HEK293 (cell line): ENCODE measurements at regions not wholly inside any gene's neighbourhood (a gene's known extent, or its start where the extent isn't known, plus 50 kb on each side); places are given as distances from the start of the nearest gene placed in this dataset.

Source experiments
- CTCF ChIA-PET: fragments of 350-600 bp; formaldehyde crosslinking; extraction: SDS; loops from one replicate; lab custom pipeline; 2021; ENCODE audit warnings: antibody characterized with exemption; lab: Yijun Ruan, JAX
- POLR2A ChIA-PET: fragments of 300-600 bp; formaldehyde crosslinking; extraction: SDS; loops from one replicate; lab custom pipeline; 2020; ENCODE audit warnings: antibody characterized with exemption, inconsistent platforms; lab: Yijun Ruan, JAX
- H3K27ac ChIP-seq: fragments of 200-500 bp; sonication (Bioruptor generic); 2 replicates; pipeline ENCODE4 v1.5.1; 2014; ENCODE audit warnings: low read depth, low read length, control low read depth, inconsistent platforms; ENCODE audit errors: extremely low read depth
- H3K36me3 ChIP-seq, 2 experiments: fragments of 200-500 bp in 1 of 2; sonication (Bioruptor generic) in 1 of 2; 1 replicate in 1 of 2; 2 replicates in 1 of 2; pipeline ENCODE4 v1.5.1; 2014 to 2017; ENCODE audit warnings: inconsistent platforms in 2 of 2, low read length in 2 of 2; ENCODE audit not compliant: control insufficient read depth in 2 of 2, insufficient read depth in 1 of 2
- H3K4me1 ChIP-seq: fragments of 200-500 bp; sonication (Bioruptor generic); 2 replicates; pipeline ENCODE4 v1.5.1; 2014; ENCODE audit warnings: mild to moderate bottlenecking, low read length, inconsistent platforms; ENCODE audit not compliant: control insufficient read depth, insufficient read depth
- H3K4me3 ChIP-seq: 2 replicates; pipeline ENCODE4 v1.5.1; 2011; ENCODE audit warnings: low read depth, mild to moderate bottlenecking, control low read depth, low read length, moderate library complexity
- H3K9me3 ChIP-seq: fragments of 200-500 bp; sonication (Bioruptor generic); 2 replicates; pipeline ENCODE4 v1.5.1; 2014; ENCODE audit warnings: low read depth, low read length, inconsistent platforms; ENCODE audit not compliant: control insufficient read depth, insufficient read depth
- EGR2 ChIP-seq: fragments of 450-650 bp; formaldehyde crosslinking; IDR thresholded peaks from 2 replicates; pipeline ENCODE4 v1.5.1; 2016; ENCODE audit warnings: low read depth, missing biosample characterization, missing genetic modification characterization
- RBAK ChIP-seq: fragments of 450-650 bp; formaldehyde crosslinking; IDR thresholded peaks from 2 replicates; pipeline ENCODE4 v1.5.1; 2016; ENCODE audit warnings: missing biosample characterization, missing genetic modification characterization
- REPIN1 ChIP-seq: fragments of 450-650 bp; formaldehyde crosslinking; IDR thresholded peaks from 2 replicates; pipeline ENCODE4 v1.5.1; 2017; ENCODE audit warnings: missing biosample characterization, missing genetic modification characterization, low read depth
- SALL2 ChIP-seq: fragments of 450-650 bp; formaldehyde crosslinking; IDR thresholded peaks from 2 replicates; pipeline ENCODE4 v1.5.0; 2017; ENCODE audit warnings: missing biosample characterization, mild to moderate bottlenecking, missing genetic modification characterization, borderline replicate concordance
- ZBTB20 ChIP-seq: fragments of 450-650 bp; formaldehyde crosslinking; IDR thresholded peaks from 2 replicates; pipeline ENCODE4 v1.5.1; 2016; ENCODE audit warnings: missing biosample characterization, missing genetic modification characterization
- ZNF112 ChIP-seq: fragments of 450-650 bp; formaldehyde crosslinking; IDR thresholded peaks from 2 replicates; pipeline ENCODE4 v1.5.0; 2017; ENCODE audit warnings: missing biosample characterization, missing genetic modification characterization
- ZNF132 ChIP-seq: fragments of 450-650 bp; formaldehyde crosslinking; IDR thresholded peaks from 2 replicates; pipeline ENCODE4 v1.5.1; 2017; ENCODE audit warnings: missing biosample characterization, missing genetic modification characterization, borderline replicate concordance
- ZNF155 ChIP-seq: fragments of 450-650 bp; formaldehyde crosslinking; IDR thresholded peaks from 2 replicates; pipeline ENCODE4 v1.5.1; 2016; ENCODE audit warnings: missing biosample characterization, missing genetic modification characterization
- ZNF157 ChIP-seq: fragments of 450-650 bp; formaldehyde crosslinking; IDR thresholded peaks from 2 replicates; pipeline ENCODE4 v1.5.1; 2016; ENCODE audit warnings: missing biosample characterization, missing genetic modification characterization
- ZNF169 ChIP-seq: fragments of 450-650 bp; formaldehyde crosslinking; IDR thresholded peaks from 2 replicates; pipeline ENCODE4 v1.5.1; 2016; ENCODE audit warnings: missing biosample characterization, missing genetic modification characterization
- ZNF214 ChIP-seq: fragments of 450-650 bp; formaldehyde crosslinking; IDR thresholded peaks from 2 replicates; pipeline ENCODE4 v1.5.1; 2017; ENCODE audit warnings: missing biosample characterization, mild to moderate bottlenecking, missing genetic modification characterization, borderline replicate concordance
- ZNF239 ChIP-seq: fragments of 450-650 bp; formaldehyde crosslinking; IDR thresholded peaks from 2 replicates; pipeline ENCODE4 v1.5.1; 2016; ENCODE audit warnings: missing biosample characterization, missing genetic modification characterization
- ZNF24 ChIP-seq: fragments of 450-650 bp; formaldehyde crosslinking; IDR thresholded peaks from 2 replicates; pipeline ENCODE4 v1.5.1; 2016; ENCODE audit warnings: missing biosample characterization, missing genetic modification characterization
- ZNF335 ChIP-seq: fragments of 450-650 bp; formaldehyde crosslinking; conservative IDR thresholded peaks from 2 replicates; pipeline ENCODE4 v1.5.1; 2016; ENCODE audit warnings: missing biosample characterization, missing genetic modification characterization
- ZNF433 ChIP-seq: fragments of 450-650 bp; formaldehyde crosslinking; IDR thresholded peaks from 2 replicates; pipeline ENCODE4 v1.5.1; 2016; ENCODE audit warnings: missing biosample characterization, missing genetic modification characterization, low read depth
- ZNF560 ChIP-seq: fragments of 450-650 bp; formaldehyde crosslinking; IDR thresholded peaks from 2 replicates; pipeline ENCODE4 v1.5.1; 2017; ENCODE audit warnings: missing biosample characterization, missing genetic modification characterization, borderline replicate concordance
- ZNF561 ChIP-seq: fragments of 450-650 bp; IDR thresholded peaks from 2 replicates; pipeline ENCODE4 v1.5.1; 2018; ENCODE audit warnings: missing biosample characterization, missing genetic modification characterization, borderline replicate concordance
- ZNF623 ChIP-seq: fragments of 450-650 bp; formaldehyde crosslinking; IDR thresholded peaks from 2 replicates; pipeline ENCODE4 v1.5.1; 2016; ENCODE audit warnings: missing biosample characterization, missing genetic modification characterization
- ZNF626 ChIP-seq: fragments of 450-650 bp; sonication (Bioruptor Pico); formaldehyde crosslinking; IDR thresholded peaks from 2 replicates; pipeline ENCODE4 v1.5.1; 2018; ENCODE audit warnings: missing biosample characterization, missing genetic modification characterization, inconsistent platforms
- ZNF747 ChIP-seq: fragments of 450-650 bp; formaldehyde crosslinking; IDR thresholded peaks from 2 replicates; pipeline ENCODE4 v1.5.1; 2016; ENCODE audit warnings: missing biosample characterization, missing genetic modification characterization
- ZNF837 ChIP-seq: fragments of 450-650 bp; formaldehyde crosslinking; IDR thresholded peaks from 2 replicates; pipeline ENCODE4 v1.5.1; 2016; ENCODE audit warnings: missing biosample characterization, missing genetic modification characterization
- TF ChIP-seq, protein P1 (sequence below): fragments of 450-650 bp; formaldehyde crosslinking; conservative IDR thresholded peaks from 2 replicates; pipeline ENCODE4 v1.5.1; 2016; ENCODE audit warnings: low read depth, missing biosample characterization, missing genetic modification characterization
- TF ChIP-seq, protein P2 (sequence below): fragments of 450-650 bp; formaldehyde crosslinking; IDR thresholded peaks from 2 replicates; pipeline ENCODE4 v1.5.1; 2016; ENCODE audit warnings: missing biosample characterization, missing genetic modification characterization, low read depth
- TF ChIP-seq, protein P3 (sequence below): fragments of 450-650 bp; formaldehyde crosslinking; IDR thresholded peaks from 2 replicates; pipeline ENCODE4 v1.5.1; 2016; ENCODE audit warnings: missing biosample characterization, missing genetic modification characterization

GRCh38 chr12:25699454-25699853 lies 146.4 kb upstream of the LMNTD1 start:
- ChIA-PET POLR2A (no interaction called here), CTCF (no interaction called here)
- Histone ChIP-seq H3K36me3 (no peaks in the 10 kb centered on the region), H3K9me3 (no peaks in the 10 kb centered on the region), H3K4me1 (no peaks in the 10 kb centered on the region), H3K4me3 (no peak overlapping the region), H3K27ac (no peak overlapping the region)
- no peak for TF ChIP-seq ZNF560 (tag by site-specific recombination)
- TF ChIP-seq, protein P1, sequence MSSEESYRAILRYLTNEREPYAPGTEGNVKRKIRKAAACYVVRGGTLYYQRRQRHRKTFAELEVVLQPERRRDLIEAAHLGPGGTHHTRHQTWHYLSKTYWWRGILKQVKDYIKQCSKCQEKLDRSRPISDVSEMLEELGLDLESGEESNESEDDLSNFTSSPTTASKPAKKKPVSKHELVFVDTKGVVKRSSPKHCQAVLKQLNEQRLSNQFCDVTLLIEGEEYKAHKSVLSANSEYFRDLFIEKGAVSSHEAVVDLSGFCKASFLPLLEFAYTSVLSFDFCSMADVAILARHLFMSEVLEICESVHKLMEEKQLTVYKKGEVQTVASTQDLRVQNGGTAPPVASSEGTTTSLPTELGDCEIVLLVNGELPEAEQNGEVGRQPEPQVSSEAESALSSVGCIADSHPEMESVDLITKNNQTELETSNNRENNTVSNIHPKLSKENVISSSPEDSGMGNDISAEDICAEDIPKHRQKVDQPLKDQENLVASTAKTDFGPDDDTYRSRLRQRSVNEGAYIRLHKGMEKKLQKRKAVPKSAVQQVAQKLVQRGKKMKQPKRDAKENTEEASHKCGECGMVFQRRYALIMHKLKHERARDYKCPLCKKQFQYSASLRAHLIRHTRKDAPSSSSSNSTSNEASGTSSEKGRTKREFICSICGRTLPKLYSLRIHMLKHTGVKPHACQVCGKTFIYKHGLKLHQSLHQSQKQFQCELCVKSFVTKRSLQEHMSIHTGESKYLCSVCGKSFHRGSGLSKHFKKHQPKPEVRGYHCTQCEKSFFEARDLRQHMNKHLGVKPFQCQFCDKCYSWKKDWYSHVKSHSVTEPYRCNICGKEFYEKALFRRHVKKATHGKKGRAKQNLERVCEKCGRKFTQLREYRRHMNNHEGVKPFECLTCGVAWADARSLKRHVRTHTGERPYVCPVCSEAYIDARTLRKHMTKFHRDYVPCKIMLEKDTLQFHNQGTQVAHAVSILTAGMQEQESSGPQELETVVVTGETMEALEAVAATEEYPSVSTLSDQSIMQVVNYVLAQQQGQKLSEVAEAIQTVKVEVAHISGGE (tag by site-specific recombination): no peak
- TF ChIP-seq ZNF335 (tag by site-specific recombination): no peak
- TF ChIP-seq ZBTB20 (tag by site-specific recombination): no peak

DNA sequence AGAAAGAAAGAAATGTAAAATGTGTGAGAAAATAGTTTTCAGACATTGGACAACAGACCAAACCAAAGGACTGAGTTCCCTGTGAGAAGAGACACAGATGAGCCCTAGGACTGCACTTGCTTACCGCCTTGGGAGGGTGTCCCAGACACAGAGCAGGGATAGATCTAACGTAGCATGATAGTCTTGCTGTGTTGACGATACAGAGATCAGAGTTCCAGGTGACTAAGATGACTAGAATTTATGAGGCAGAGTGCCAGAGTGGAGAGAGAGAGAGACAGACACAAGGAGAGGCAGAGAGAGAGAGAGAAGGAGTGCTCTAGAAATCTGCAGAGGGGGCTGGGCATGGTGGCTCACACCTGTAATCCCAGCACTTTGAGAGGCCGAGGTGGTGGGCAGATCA lies 148.2 kb upstream of the LMNTD1 start:
- Histone ChIP-seq H3K9me3 (no peaks in the 10 kb centered on the region), H3K4me1 (no peaks in the 10 kb centered on the region), H3K27ac (no peak overlapping the region), H3K36me3 (no peaks in the 10 kb centered on the region), H3K4me3 (no peak overlapping the region)
- no peak for TF ChIP-seq ZNF561 (tag by site-specific recombination)
- TF ChIP-seq ZNF837: no peak
- TF ChIP-seq ZNF157 (tag by site-specific recombination): no peak
- TF ChIP-seq ZNF155 (tag by site-specific recombination): no peak
- TF ChIP-seq ZNF239 (tag by site-specific recombination): no peak
- TF ChIP-seq, protein P2, sequence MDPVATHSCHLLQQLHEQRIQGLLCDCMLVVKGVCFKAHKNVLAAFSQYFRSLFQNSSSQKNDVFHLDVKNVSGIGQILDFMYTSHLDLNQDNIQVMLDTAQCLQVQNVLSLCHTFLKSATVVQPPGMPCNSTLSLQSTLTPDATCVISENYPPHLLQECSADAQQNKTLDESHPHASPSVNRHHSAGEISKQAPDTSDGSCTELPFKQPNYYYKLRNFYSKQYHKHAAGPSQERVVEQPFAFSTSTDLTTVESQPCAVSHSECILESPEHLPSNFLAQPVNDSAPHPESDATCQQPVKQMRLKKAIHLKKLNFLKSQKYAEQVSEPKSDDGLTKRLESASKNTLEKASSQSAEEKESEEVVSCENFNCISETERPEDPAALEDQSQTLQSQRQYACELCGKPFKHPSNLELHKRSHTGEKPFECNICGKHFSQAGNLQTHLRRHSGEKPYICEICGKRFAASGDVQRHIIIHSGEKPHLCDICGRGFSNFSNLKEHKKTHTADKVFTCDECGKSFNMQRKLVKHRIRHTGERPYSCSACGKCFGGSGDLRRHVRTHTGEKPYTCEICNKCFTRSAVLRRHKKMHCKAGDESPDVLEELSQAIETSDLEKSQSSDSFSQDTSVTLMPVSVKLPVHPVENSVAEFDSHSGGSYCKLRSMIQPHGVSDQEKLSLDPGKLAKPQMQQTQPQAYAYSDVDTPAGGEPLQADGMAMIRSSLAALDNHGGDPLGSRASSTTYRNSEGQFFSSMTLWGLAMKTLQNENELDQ (tag by site-specific recombination): no peak
- no peak for TF ChIP-seq ZNF214 (tag by site-specific recombination)
- no peak for TF ChIP-seq ZNF747 (tag by site-specific recombination)
- no peak for TF ChIP-seq ZNF433
- no peak for TF ChIP-seq RBAK (tag by site-specific recombination)
- TF ChIP-seq ZNF169: no peak
- no peak for TF ChIP-seq REPIN1 (tag by site-specific recombination)
- no peak for TF ChIP-seq SALL2 (tag by site-specific recombination)
- TF ChIP-seq, protein P3, sequence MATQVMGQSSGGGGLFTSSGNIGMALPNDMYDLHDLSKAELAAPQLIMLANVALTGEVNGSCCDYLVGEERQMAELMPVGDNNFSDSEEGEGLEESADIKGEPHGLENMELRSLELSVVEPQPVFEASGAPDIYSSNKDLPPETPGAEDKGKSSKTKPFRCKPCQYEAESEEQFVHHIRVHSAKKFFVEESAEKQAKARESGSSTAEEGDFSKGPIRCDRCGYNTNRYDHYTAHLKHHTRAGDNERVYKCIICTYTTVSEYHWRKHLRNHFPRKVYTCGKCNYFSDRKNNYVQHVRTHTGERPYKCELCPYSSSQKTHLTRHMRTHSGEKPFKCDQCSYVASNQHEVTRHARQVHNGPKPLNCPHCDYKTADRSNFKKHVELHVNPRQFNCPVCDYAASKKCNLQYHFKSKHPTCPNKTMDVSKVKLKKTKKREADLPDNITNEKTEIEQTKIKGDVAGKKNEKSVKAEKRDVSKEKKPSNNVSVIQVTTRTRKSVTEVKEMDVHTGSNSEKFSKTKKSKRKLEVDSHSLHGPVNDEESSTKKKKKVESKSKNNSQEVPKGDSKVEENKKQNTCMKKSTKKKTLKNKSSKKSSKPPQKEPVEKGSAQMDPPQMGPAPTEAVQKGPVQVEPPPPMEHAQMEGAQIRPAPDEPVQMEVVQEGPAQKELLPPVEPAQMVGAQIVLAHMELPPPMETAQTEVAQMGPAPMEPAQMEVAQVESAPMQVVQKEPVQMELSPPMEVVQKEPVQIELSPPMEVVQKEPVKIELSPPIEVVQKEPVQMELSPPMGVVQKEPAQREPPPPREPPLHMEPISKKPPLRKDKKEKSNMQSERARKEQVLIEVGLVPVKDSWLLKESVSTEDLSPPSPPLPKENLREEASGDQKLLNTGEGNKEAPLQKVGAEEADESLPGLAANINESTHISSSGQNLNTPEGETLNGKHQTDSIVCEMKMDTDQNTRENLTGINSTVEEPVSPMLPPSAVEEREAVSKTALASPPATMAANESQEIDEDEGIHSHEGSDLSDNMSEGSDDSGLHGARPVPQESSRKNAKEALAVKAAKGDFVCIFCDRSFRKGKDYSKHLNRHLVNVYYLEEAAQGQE (tag by site-specific recombination): no peak
- TF ChIP-seq EGR2 (tag by site-specific recombination): no peak
- no peak for TF ChIP-seq ZNF112 (tag by site-specific recombination)
- no peak for TF ChIP-seq ZNF626 (tag by site-specific recombination)
- no peak for TF ChIP-seq ZNF24 (tag by site-specific recombination)
- TF ChIP-seq ZNF623: no peak
- TF ChIP-seq ZNF132 (tag by site-specific recombination): no peak
- CTCF ChIA-PET: no interaction called here
- POLR2A ChIA-PET: no interaction called here
